Pulmonary artery endothelial cell (primary cell): ENCODE measurements at regions not wholly inside any gene's neighbourhood (a gene's known extent, or its start where the extent isn't known, plus 50 kb on each side); places are given as distances from the start of the nearest gene placed in this dataset.
"Not testable (repeated sequence)": the region's sequence is repeated elsewhere in the genome, so short reads cannot be mapped to it uniquely, and the experiment has no call there.

ENCODE experiments used
- DNase-seq: peaks from one replicate; pipeline ENCODE4 v3.0.0-alpha.2; 2011; ENCODE audit warnings: low read depth, low spot score

- DNase-seq = peak; percentile 40
Observed at GRCh38 chrX:155819966-155820491, 61.1 kb upstream of the VAMP7 start.

GRCh38 chrX:155819525-155819924, 61.6 kb upstream of the VAMP7 start:
- no peak for DNase-seq

DNA sequence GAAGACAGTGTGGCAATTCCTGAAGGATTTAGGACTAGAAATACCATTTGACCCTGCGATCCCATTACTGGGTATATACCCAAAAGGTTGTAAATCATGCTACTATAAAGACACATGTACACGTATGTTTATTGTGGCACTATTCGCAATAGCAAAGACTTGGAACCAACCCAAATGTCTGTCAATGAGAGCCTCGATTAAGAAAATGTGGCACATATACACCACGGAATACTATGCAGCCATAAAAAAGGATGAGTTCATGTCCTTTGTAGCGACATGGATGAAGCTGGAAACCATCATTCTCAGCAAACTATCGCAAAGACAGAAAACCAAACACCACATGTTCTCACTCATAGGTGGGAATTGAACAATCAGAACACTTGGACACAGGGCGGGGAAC, 66.8 kb upstream of the VAMP7 start:
- not testable (repeated sequence) for DNase-seq

DNA sequence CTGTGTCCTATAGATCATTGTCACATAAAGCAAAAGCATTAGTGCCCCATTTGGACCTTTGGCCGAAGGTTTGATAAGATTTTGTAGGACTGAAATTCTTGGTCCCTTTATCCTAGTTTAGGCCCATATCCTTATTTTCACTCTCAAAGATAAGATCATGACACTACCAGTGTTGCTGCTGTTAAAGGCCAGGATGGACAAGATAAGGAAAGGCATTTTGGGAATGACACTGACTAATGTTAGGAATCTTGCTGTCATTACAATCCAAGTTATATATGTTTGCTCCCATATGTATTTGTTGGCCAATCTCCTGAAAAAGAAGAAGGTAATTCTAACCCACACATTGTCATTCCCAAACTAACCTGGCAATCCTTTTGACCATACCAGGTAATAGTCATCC, 101.3 kb upstream of the VAMP7 start:
- no peak for DNase-seq

- no peak for DNase-seq
Observed at GRCh38 chrX:155778844-155779553, 102.1 kb upstream of the VAMP7 start.

- no peak for DNase-seq
Observed at GRCh38 chrX:155774387-155774786, 106.8 kb upstream of the VAMP7 start.

- DNase-seq = no peak
Observed at GRCh38 chrX:155767876-155768769, 113.0 kb upstream of the VAMP7 start.

GRCh38 chrX:155767051-155767875, 113.9 kb upstream of the VAMP7 start:
- peak; percentile 32 for DNase-seq

- DNase-seq = no peak
Observed at GRCh38 chrX:155766321-155766720, 114.8 kb upstream of the VAMP7 start.

DNA sequence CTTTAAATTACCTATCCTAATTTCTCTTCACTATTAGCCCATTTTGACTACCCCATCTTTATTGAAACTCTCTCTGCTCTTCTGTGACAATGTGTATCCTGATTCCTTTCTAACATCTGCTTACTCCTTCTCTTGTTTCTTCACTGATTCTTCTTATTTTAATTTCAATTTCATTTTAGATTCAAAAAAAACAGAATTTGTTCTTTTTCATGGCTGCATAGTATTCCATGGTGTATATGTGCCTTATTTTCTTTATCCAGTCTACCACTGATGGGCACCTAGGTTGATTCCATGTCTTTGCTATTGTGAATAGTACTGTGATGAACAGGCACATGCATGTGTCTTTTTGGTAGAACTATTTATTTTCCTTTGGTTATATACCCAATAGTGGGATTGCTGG, 120.0 kb upstream of the VAMP7 start:
- no peak for DNase-seq

DNA sequence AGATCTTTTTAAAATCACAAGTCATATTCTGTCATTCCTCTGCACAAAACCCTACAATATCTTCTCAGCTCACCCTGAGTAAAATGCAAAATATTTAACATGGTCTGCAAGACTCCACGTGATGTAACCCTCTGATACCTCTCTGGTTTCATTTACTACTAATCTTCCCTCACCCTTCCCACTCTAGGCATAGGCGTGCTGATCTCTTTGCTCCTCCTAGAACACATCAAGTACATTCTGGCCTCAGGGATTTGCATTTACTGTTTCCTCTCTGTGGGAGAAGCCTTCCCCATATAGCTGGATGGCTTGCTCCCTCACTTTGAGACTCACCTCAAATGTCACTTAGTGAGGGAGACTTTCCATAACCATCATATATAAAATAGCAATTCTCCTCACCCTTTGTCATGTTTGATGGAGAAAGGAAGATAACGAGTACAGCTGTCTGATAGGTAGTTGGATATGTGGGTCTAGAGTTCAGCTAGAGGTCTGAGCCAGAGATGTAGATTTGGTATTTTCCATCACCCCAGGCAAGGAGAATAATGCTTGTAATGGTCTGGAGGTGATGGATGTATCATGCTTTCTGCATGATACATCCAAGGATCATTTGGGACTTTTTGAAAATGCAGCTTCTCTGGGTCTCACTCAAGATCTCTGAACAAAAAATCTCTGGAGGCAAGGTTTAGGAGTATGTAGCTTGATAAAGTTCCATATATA, 123.9 kb upstream of the VAMP7 start:
- no peak for DNase-seq

DNA sequence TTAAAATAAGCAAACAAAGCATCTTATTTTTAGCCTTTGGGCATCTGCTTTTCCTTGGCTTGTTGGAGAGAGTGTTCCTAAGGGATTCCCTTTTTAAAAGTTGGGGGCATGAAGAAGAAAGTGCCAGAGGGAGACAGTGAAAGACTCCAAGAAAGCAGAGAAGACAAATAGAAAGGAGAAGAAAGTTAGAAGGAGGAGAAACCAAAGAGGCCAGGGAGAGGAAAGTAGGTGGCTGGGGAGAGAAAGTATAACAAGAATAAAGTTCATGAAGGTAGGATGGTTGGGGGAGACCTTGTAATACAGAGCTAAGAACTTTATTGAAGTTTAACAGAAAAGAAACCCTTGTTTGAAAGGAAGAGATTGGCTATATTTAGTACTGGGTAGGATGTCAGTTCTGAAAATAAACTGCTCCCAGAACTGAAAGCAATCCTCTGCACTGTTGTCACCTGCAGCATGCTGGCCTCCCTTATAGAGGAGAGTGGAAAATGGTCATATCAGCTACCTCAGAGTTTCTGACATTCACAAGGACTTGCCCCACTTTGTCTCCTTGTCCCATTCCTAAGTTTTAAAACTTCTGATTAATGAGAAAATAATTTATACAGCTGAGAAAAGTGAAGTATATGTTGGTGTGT, 125.3 kb upstream of the VAMP7 start:
- DNase-seq = no peak

DNA sequence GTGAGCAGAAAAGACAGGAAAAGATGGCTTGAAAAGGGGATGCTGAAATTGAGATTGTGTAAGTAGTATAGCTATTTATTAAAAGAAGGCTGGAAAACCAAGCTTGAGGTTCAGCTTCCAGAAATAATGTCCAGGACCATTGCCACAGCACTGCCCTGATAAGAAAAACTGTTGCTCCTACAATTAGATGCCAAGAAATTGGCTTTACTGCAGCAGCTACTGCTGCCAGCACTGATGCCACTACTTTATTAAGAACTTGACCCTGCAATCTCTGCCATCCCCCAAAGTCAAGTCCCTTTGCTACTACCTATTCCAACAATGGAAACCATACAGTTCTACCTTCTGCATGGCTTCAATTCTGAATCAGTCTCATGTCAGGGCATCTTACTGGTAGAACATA, 130.0 kb upstream of the VAMP7 start:
- no peak for DNase-seq

DNA sequence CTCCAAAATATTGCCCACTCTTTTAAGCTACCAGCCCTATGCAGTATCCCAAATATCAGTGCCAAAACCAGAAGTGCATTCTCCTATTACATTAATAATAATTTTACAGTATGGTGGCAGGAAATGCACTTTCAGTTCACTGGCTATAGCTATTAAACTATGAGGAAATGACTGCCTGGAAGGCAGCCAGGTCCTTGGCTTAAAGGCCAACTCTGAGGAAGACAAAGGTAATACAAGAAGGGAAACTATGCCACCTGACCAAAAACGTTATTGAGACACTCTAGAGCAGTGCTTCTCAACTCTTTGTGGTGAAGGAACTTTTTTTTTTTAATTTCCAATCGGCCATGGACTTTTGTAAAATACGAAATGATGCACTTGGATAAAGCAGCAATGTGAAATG, 133.6 kb upstream of the VAMP7 start:
- no peak for DNase-seq

DNA sequence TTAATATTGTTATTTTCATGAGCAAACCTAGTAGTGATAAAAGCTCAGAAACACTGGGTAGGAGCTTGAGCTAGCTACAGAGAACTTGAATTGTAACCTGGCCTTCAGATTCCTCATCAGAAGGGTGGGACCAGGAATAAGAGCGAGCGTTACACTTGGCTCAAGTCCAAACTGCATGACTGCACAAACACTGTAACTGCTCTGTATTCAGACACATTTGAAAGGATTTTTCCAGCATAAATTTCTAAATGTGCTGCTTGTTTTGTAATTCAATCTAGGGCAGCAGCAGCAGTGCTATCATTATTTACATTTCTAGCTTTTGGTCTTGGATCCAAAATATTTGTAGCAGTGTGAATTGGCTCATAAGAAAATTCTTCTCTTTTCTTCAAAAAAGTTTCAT, 133.0 kb upstream of the TMLHE start:
- no peak for DNase-seq

DNA sequence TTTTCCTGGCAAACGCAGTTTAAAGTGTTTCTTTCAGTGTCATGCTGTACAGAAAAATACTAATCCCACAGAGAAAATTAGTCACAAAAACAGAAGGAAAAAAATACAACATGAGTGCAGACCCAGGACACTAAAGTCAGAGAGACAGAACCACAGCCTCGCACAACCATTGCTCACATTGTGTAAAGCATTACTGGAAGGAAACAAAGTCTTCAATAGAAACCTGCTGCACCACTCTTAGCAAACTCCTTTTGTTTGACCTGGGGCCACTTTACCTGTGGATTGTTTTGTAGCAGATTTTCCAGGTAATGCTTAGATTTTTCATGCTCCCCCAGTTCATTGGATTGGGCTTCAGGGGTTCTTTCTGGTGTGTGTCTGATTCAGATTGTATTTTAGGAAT, 131.8 kb upstream of the TMLHE start:
- DNase-seq = no peak

GRCh38 chrX:155728335-155728734, 115.6 kb upstream of the TMLHE start:
- DNase-seq = not testable (repeated sequence)

GRCh38 chrX:155718972-155719586, 106.3 kb upstream of the TMLHE start:
- DNase-seq = no peak

GRCh38 chrX:155715141-155715540, 102.4 kb upstream of the TMLHE start:
- no peak for DNase-seq

GRCh38 chrX:155695419-155695818, 82.7 kb upstream of the TMLHE start:
- DNase-seq = no peak
